H1 (cell line): ENCODE measurements at regions not wholly inside any gene's neighbourhood (a gene's known extent, or its start where the extent isn't known, plus 50 kb on each side); places are given as distances from the start of the nearest gene placed in this dataset.

Experiments
- CTCF ChIA-PET: fragments of 300-600 bp; sonication (Branson Sonifier 250); formaldehyde crosslinking; loops from one replicate; lab custom pipeline; 2021; ENCODE audit not compliant: partially characterized antibody; lab: Charles Lee
- POLR2A ChIA-PET: fragments of 300-600 bp; sonication (Branson Sonifier 250); formaldehyde crosslinking; loops from one replicate; lab custom pipeline; 2021; ENCODE audit warnings: inconsistent platforms; ENCODE audit not compliant: partially characterized antibody; lab: Charles Lee
- DNase-seq, 2 experiments: peaks; one replicate each; pipeline versions ENCODE4 v3.0.0 to v3.0.0-alpha.2; 2010 to 2022; ENCODE audit warnings: low spot score in 2 of 2, low read depth in 1 of 2, mixed read lengths in 1 of 2
- FAIRE-seq: peaks from 2 replicates; lab custom pipeline; 2011; peaks lifted over from hg19 to GRCh38; lab: Jason Lieb, UNC
- H2AFZ ChIP-seq: 2 replicates; pipeline ENCODE4 v1.8.1; 2012; ENCODE audit warnings: low read length, inconsistent platforms
- H2AK5ac ChIP-seq: 2 replicates; pipeline ENCODE4 v1.6.1; 2013; ENCODE audit warnings: low read depth, low read length
- H2BK120ac ChIP-seq: replicated peaks from 2 replicates; pipeline ENCODE3; 2013; ENCODE audit warnings: low read depth, low read length, inconsistent platforms
- H2BK12ac ChIP-seq: 2 replicates; pipeline ENCODE4 v1.6.1; 2013; ENCODE audit warnings: low read depth, low read length
- H2BK15ac ChIP-seq: 2 replicates; pipeline ENCODE4 v1.6.1; 2013; ENCODE audit warnings: low read length
- H2BK20ac ChIP-seq: 2 replicates; pipeline ENCODE4 v1.6.1; 2013; ENCODE audit warnings: low read length
- H2BK5ac ChIP-seq: 2 replicates; pipeline ENCODE4 v1.6.1; 2013; ENCODE audit warnings: low read depth, low read length
- H3K14ac ChIP-seq: 2 replicates; pipeline ENCODE4 v1.6.1; 2013; ENCODE audit warnings: inconsistent platforms; ENCODE audit not compliant: insufficient read length
- H3K18ac ChIP-seq: 2 replicates; pipeline ENCODE4 v1.6.1; 2013; ENCODE audit warnings: low read length; ENCODE audit errors: extremely low read depth
- H3K23ac ChIP-seq: 2 replicates; pipeline ENCODE4 v1.6.1; 2013; ENCODE audit warnings: inconsistent platforms; ENCODE audit not compliant: insufficient read length
- H3K23me2 ChIP-seq: 2 replicates; pipeline ENCODE4 v1.6.1; 2013; ENCODE audit warnings: low read depth, low read length
- H3K27ac ChIP-seq: 2 replicates; pipeline ENCODE4 v1.6.1; 2011; ENCODE audit warnings: low read depth, low read length, inconsistent platforms
- H3K27me3 ChIP-seq, 4 experiments: replicated peaks in 1 of 4; 1 replicate in 1 of 4; 2 replicates in 3 of 4; pipeline versions ENCODE4 v1.6.1 to v1.8.1; 2011 to 2013; ENCODE audit warnings: low read length in 3 of 4, mild to moderate bottlenecking in 3 of 4, inconsistent platforms in 2 of 4, mixed read lengths in 2 of 4, moderate library complexity in 1 of 4; ENCODE audit not compliant: control insufficient read depth in 3 of 4, insufficient read depth in 3 of 4; ENCODE audit errors: extremely low read depth in 1 of 4
- H3K36me3 ChIP-seq, 4 experiments: 2 replicates each; pipeline versions ENCODE4 v1.6.1 to v1.8.1; 2011 to 2013; ENCODE audit warnings: mild to moderate bottlenecking in 4 of 4, low read length in 3 of 4, moderate library complexity in 2 of 4, control low read depth in 1 of 4, inconsistent platforms in 1 of 4; ENCODE audit not compliant: insufficient read depth in 4 of 4, control insufficient read depth in 2 of 4
- H3K4ac ChIP-seq: replicated peaks from 2 replicates; pipeline ENCODE3; 2013; ENCODE audit warnings: low read length, low read depth, mixed read lengths, inconsistent platforms; ENCODE audit not compliant: insufficient read length
- H3K4me1 ChIP-seq, 4 experiments: replicated peaks in 1 of 4; 1 replicate in 1 of 4; 2 replicates in 3 of 4; pipeline versions ENCODE4 v1.6.1 to v1.8.1; 2011 to 2013; ENCODE audit warnings: low read length in 3 of 4, inconsistent platforms in 2 of 4, mixed read lengths in 1 of 4; ENCODE audit not compliant: insufficient read depth in 4 of 4, control insufficient read depth in 3 of 4
- H3K4me2 ChIP-seq, 2 experiments: 2 replicates each; pipeline versions ENCODE4 v1.6.1 to v1.8.1; 2011 to 2013; ENCODE audit warnings: low read depth in 2 of 2, low read length in 2 of 2, control low read depth in 1 of 2, inconsistent platforms in 1 of 2, mild to moderate bottlenecking in 1 of 2; ENCODE audit not compliant: insufficient read depth in 1 of 2
- H3K4me3 ChIP-seq, 4 experiments: fragments of 200-600, 300-600 bp in 1 of 4; sonication (generic), shearing (Covaris generic), sonication (Bioruptor Twin) in 1 of 4; 2 replicates each; pipeline versions ENCODE4 v1.5.1 to v1.8.1; 2011 to 2016; ENCODE audit warnings: low read length in 4 of 4, low read depth in 3 of 4, control low read depth in 2 of 4, inconsistent platforms in 2 of 4, mild to moderate bottlenecking in 2 of 4, mixed read lengths in 1 of 4, moderate library complexity in 1 of 4; ENCODE audit not compliant: insufficient read depth in 2 of 4; ENCODE audit errors: extremely low read depth in 1 of 4
- H3K56ac ChIP-seq: replicated peaks from 2 replicates; pipeline ENCODE3; 2013; ENCODE audit warnings: low read depth, mild to moderate bottlenecking, mixed read lengths, low read length, inconsistent platforms; ENCODE audit not compliant: insufficient read length
- H3K79me1 ChIP-seq: 2 replicates; pipeline ENCODE4 v1.6.1; 2013; ENCODE audit warnings: low read depth, low read length, control low read depth
- H3K79me2 ChIP-seq, 2 experiments: 2 replicates each; pipeline versions ENCODE4 v1.6.1 to v1.8.1; 2012 to 2013; ENCODE audit warnings: low read length in 2 of 2, mild to moderate bottlenecking in 2 of 2, inconsistent platforms in 1 of 2; ENCODE audit not compliant: insufficient read depth in 2 of 2, control insufficient read depth in 1 of 2
- H3K9ac ChIP-seq, 4 experiments: replicated peaks in 1 of 4; 1 replicate in 1 of 4; 2 replicates in 3 of 4; pipeline versions ENCODE4 v1.6.1 to v1.8.1; 2011 to 2013; ENCODE audit warnings: low read depth in 3 of 4, low read length in 3 of 4, control low read depth in 2 of 4, mild to moderate bottlenecking in 2 of 4, moderate library complexity in 2 of 4, inconsistent platforms in 1 of 4; ENCODE audit errors: extremely low read depth in 1 of 4
- H3K9me3 ChIP-seq, 2 experiments: 2 replicates each; pipeline versions ENCODE4 v1.6.1 to v1.8.1; 2012 to 2013; ENCODE audit warnings: mild to moderate bottlenecking in 2 of 2, moderate library complexity in 2 of 2, control low read depth in 1 of 2, inconsistent platforms in 1 of 2, low read depth in 1 of 2, low read length in 1 of 2, mixed read lengths in 1 of 2; ENCODE audit not compliant: insufficient read depth in 2 of 2
- H4K20me1 ChIP-seq, 2 experiments: replicated peaks in 1 of 2; 2 replicates each; pipeline versions ENCODE3 to v1.8.1; 2011 to 2013; ENCODE audit warnings: inconsistent platforms in 2 of 2, low read length in 2 of 2, mild to moderate bottlenecking in 1 of 2; ENCODE audit not compliant: insufficient read depth in 2 of 2, control insufficient read depth in 1 of 2
- H4K5ac ChIP-seq: 2 replicates; pipeline ENCODE4 v1.6.1; 2013; ENCODE audit warnings: low read length, low read depth, mixed read lengths, inconsistent platforms; ENCODE audit not compliant: insufficient read length
- H4K8ac ChIP-seq: 2 replicates; pipeline ENCODE4 v1.8.0; 2013; ENCODE audit warnings: mild to moderate bottlenecking, moderate library complexity, low read length, inconsistent platforms; ENCODE audit not compliant: insufficient read depth; ENCODE audit errors: extremely low read depth
- H4K91ac ChIP-seq: replicated peaks from 2 replicates; pipeline ENCODE3; 2013; ENCODE audit warnings: low read length, mixed read lengths, inconsistent platforms; ENCODE audit not compliant: insufficient read length
- ATF2 ChIP-seq: IDR thresholded peaks from 2 replicates; pipeline ENCODE4 v1.6.1; 2012; ENCODE audit warnings: low read length, inconsistent platforms
- EP300 ChIP-seq, 2 experiments: IDR thresholded peaks; 1 replicate in 1 of 2; 2 replicates in 1 of 2; pipeline ENCODE4 v1.6.1; 2011 to 2012; ENCODE audit warnings: low read depth in 2 of 2, low read length in 2 of 2, mild to moderate bottlenecking in 2 of 2, borderline replicate concordance in 1 of 2, inconsistent platforms in 1 of 2, moderate library complexity in 1 of 2
- GABPA ChIP-seq: IDR thresholded peaks from 2 replicates; pipeline ENCODE4 v1.6.1; 2011; ENCODE audit warnings: mild to moderate bottlenecking, low read length, moderate library complexity, borderline replicate concordance; ENCODE audit not compliant: insufficient read depth
- KDM5A ChIP-seq: fragments of 200-600 bp; IDR thresholded peaks from 2 replicates; pipeline ENCODE4 v1.7.1; 2012; ENCODE audit warnings: mild to moderate bottlenecking, low read length, inconsistent platforms, mixed read lengths
- NRF1 ChIP-seq: IDR thresholded peaks from 2 replicates; pipeline ENCODE4 v1.6.1; 2011; ENCODE audit warnings: mild to moderate bottlenecking, low read depth, low read length, improper control_type of control experiment
- POLR2AphosphoS5 ChIP-seq: IDR thresholded peaks from 2 replicates; pipeline ENCODE4 v1.6.1; 2011; ENCODE audit warnings: low read depth, low read length
- RBBP5 ChIP-seq: IDR thresholded peaks from 2 replicates; pipeline ENCODE4 v1.7.1; 2012; ENCODE audit warnings: low read depth, mild to moderate bottlenecking, inconsistent platforms, low read length, moderate library complexity, borderline replicate concordance
- RFX5 ChIP-seq: IDR thresholded peaks from 2 replicates; pipeline ENCODE4 v1.6.1; 2011; ENCODE audit warnings: low read depth, low read length, improper control_type of control experiment, borderline replicate concordance
- SP1 ChIP-seq: IDR thresholded peaks from 2 replicates; pipeline ENCODE4 v1.6.1; 2011; ENCODE audit warnings: low read depth, low read length
- SP4 ChIP-seq: IDR thresholded peaks from 2 replicates; pipeline ENCODE4 v1.6.1; 2012; ENCODE audit warnings: low read length, inconsistent platforms
- TBP ChIP-seq: IDR thresholded peaks from 2 replicates; pipeline ENCODE4 v1.6.1; 2011; ENCODE audit warnings: low read depth, low read length, improper control_type of control experiment
- WGBS, 2 experiments: shearing (Covaris generic) in 1 of 2; methylation state at CpG; one replicate each; pipeline versions ENCODE4 v1.1.6 to v1.1.7; 2013 to 2015; ENCODE audit warnings: low lambda C conversion rate in 2 of 2, mixed read lengths in 2 of 2, inconsistent platforms in 1 of 2, low coverage in 1 of 2, missing lambda C conversion rate in 1 of 2; ENCODE audit not compliant: insufficient replicate concordance in 2 of 2, insufficient coverage in 1 of 2, insufficient read length in 1 of 2; ENCODE audit errors: extremely low coverage in 1 of 2, missing lambda C conversion rate in 1 of 2; 5-methylcytosine and 5-hydroxymethylcytosine counted together
- TF ChIP-seq, protein P1 (sequence below): IDR thresholded peaks from 2 replicates; pipeline ENCODE4 v1.6.1; 2012; ENCODE audit warnings: inconsistent platforms

DNA sequence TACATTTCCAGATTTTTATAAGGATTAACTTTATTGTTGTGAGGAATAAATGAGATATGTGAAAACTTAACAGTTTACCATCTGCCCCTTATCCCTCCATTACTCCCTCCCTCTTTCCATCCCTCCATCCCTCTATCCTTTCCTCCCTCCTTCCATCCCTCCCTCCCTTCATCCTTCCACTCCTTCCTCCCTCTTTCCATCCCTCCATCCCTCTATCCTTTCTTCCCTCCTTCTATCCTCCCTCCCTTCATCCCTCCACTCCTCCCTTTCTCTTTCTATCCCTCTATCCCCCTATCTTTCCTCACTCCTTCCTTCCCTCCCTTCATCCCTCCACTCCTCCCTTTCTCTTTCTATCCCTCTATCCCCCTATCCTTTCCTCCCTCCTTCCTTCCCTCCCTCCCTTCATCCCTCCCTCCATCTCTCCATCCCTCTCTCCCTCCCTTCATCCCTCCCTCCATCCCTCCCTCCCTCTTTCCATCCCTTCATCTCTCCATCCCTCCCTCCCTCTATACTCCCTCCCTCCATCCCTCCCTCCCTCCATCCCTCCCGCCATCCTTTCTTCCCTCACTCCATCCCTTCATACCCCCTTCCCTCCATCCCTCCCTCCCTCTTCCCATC, 181.8 kb upstream of the PLXNC1 start:
- CTCF ChIA-PET: interaction anchor here (1.1 kb wide), 1 partner anchor 136 kb away, joined by 4 read pairs; no protein-coding TSS in a partner anchor
- no peak for FAIRE-seq

More for the DNA sequence above, 181.8 kb upstream of the PLXNC1 start:
- Histone ChIP-seq H3K4me3 (no peak overlapping the region), H3K27me3 (no peaks in the 10 kb centered on the region), H2BK120ac (no peak overlapping the region), H2BK5ac (no peak overlapping the region), H2BK12ac (no peak overlapping the region), H2AK5ac (no peak overlapping the region), H3K36me3 (no peaks in the 10 kb centered on the region), H3K9me3 (no peaks in the 10 kb centered on the region), H2BK15ac (no peak overlapping the region), H3K4me2 (no peak overlapping the region), H4K91ac (no peak overlapping the region), H4K5ac (no peak overlapping the region), H2BK20ac (no peak overlapping the region), H4K8ac (no peak overlapping the region), H3K14ac (no peak overlapping the region), H3K4me1 (no peaks in the 10 kb centered on the region), H4K20me1 (no peaks in the 10 kb centered on the region), H3K56ac (no peak overlapping the region), H3K27ac (no peak overlapping the region), H3K4ac (no peak overlapping the region), H2AFZ (no peak overlapping the region), H3K18ac (no peak overlapping the region), H3K23ac (no peak overlapping the region), H3K79me2 (no peaks in the 10 kb centered on the region), H3K79me1 (no peaks in the 10 kb centered on the region), H3K9ac (no peak overlapping the region), H3K23me2 (peaks cover 2% of the 10 kb centered on the region; the same call in 1 of the 2 replicates)
- DNase-seq: no peak
- POLR2A ChIA-PET: no interaction called here
- WGBS, 2 experiments: 100% methylated on average over 1 of the region's 1 CpG; no CpG with 5 or more reads in 1 of the 2 experiments
- TF ChIP-seq GABPA: no peak
- TF ChIP-seq EP300 (IDR thresholded peaks at IDR 0.05; ENCODE audit: borderline replicate concordance in 1 of 2, low read depth in 2 of 2, low read length in 2 of 2): no peak
- no peak for TF ChIP-seq ATF2
- no peak for TF ChIP-seq SP4
- TF ChIP-seq POLR2AphosphoS5: no peak
- TF ChIP-seq RFX5: no peak
- no peak for TF ChIP-seq TBP
- no peak for TF ChIP-seq NRF1
- TF ChIP-seq, protein P1, sequence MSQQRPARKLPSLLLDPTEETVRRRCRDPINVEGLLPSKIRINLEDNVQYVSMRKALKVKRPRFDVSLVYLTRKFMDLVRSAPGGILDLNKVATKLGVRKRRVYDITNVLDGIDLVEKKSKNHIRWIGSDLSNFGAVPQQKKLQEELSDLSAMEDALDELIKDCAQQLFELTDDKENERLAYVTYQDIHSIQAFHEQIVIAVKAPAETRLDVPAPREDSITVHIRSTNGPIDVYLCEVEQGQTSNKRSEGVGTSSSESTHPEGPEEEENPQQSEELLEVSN: no peak
- TF ChIP-seq SP1: no peak
- no peak for TF ChIP-seq RBBP5
- TF ChIP-seq KDM5A: no peak
